Hippocampal formation (tissue), 2 donors: ENCODE measurements at regions not wholly inside any gene's neighbourhood (a gene's known extent, or its start where the extent isn't known, plus 50 kb on each side); places are given as distances from the start of the nearest gene placed in this dataset.

ENCODE experiments used
- DNase-seq, 2 donors: peaks; one replicate each; lab custom pipeline; 2025; lab: John Stamatoyannopoulos, UW

DNA sequence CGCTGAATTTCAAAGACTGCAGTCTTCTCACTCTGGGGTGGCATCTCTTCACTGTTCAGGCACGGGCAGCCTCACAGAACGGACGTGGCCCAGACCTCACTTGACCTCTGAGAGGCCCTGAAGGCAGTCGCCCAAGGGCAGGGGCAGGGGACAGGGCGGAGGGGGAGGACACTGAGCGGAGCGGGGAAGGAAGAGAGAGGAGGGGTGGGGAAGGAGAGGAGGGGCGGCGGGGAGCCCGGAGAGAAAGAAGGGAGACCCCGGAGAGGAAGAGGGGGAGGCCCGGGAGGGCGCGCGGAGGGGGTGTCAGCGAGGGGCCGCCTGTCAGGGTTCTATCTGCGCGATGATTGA, 58.7 kb upstream of the COMTD1 start:
- no peak for DNase-seq

GRCh38 chr10:75294031-75294437, 58.3 kb upstream of the COMTD1 start:
- no peak for DNase-seq

DNA sequence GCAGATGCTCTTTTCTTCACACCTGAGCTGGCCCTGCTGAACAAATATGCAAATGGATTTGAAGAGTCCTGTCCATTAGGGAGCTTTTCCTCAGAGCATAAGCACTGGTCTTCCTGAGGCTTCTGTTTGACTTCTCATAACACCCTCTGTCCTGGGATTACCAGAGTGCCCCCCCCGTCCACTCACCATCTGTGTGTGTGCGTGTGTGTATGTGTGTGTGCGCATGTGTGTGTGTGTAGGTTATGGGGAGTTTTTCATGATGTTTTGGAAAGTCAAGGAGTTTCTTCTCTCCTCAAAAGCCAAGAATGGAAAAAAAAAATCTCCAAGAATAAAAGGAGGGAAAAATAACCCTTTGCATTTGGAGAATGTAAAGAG, 57.7 kb upstream of the COMTD1 start:
- DNase-seq: no peak

- DNase-seq: no peak
These were observed 57.2 kb upstream of the COMTD1 start for GRCh38 chr10:75292794-75293445.

GRCh38 chr10:75291805-75292204, 56.0 kb upstream of the COMTD1 start:
- DNase-seq: no peak

- no peak for DNase-seq
These were observed 52.5 kb upstream of the COMTD1 start for GRCh38 chr10:75288140-75288711.

- no peak for DNase-seq
These were observed 51.9 kb upstream of the COMTD1 start for GRCh38 chr10:75287697-75288096.

GRCh38 chr10:75286901-75287300, 51.1 kb upstream of the COMTD1 start:
- no peak for DNase-seq
